PC-9 (cell line): ENCODE measurements at regions not wholly inside any gene's neighbourhood (a gene's known extent, or its start where the extent isn't known, plus 50 kb on each side); places are given as distances from the start of the nearest gene placed in this dataset.

Experiments
- CTCF ChIP-seq: fragments of 200-600 bp; sonication (generic); conservative IDR thresholded peaks from 2 replicates; pipeline ENCODE4 v1.6.1; 2017; ENCODE audit warnings: mixed run types, antibody characterized with exemption, mild to moderate bottlenecking, moderate library complexity
- EZH2 ChIP-seq: fragments of 200-600 bp; sonication (generic); IDR thresholded peaks from 2 replicates; pipeline ENCODE4 v1.8.0; 2017; ENCODE audit warnings: antibody characterized with exemption, low read depth

- no peak for TF ChIP-seq CTCF
- no peak for TF ChIP-seq EZH2
Measured at GRCh38 chr21:31505975-31506374, 153.5 kb upstream of the SOD1 start.
